IMR-90 (cell line): ENCODE measurements at regions not wholly inside any gene's neighbourhood (a gene's known extent, or its start where the extent isn't known, plus 50 kb on each side); places are given as distances from the start of the nearest gene placed in this dataset.

Source experiments
- ATAC-seq: fragments of 200-7000 bp; cut with Tn5 transposase; 2 replicates; pipeline ENCODE4 v1.9.1; 2020; ENCODE audit warnings: low read depth, mild to moderate bottlenecking, moderate library complexity
- BruUV-seq: library from RNA; stranded (reverse); fragments of 400-500 nt; replicated peaks from 2 replicates; lab custom pipeline; 2021; lab: Mats Ljungman, UMichigan
- CTCF ChIA-PET: fragments of 300-600 bp; formaldehyde crosslinking; extraction: SDS; loops from one replicate; lab custom pipeline; 2021; ENCODE audit warnings: antibody characterized with exemption; lab: Yijun Ruan, JAX
- POLR2A ChIA-PET: fragments of 300-600 bp; sonication (Branson Sonifier 250); formaldehyde crosslinking; loops from one replicate; lab custom pipeline; 2022; ENCODE audit warnings: antibody characterized with exemption; ENCODE audit not compliant: unreplicated experiment; lab: Charles Lee
- DNase-seq: peaks from one replicate; pipeline ENCODE4 v3.0.0; 2013
- H2AFZ ChIP-seq: replicated peaks from 2 replicates; pipeline ENCODE3; 2013; ENCODE audit warnings: low read length, mild to moderate bottlenecking; ENCODE audit not compliant: poor library complexity
- H2AK5ac ChIP-seq: 2 replicates; pipeline ENCODE4 v1.6.1; 2013; ENCODE audit warnings: low read depth, low read length, inconsistent platforms
- H2AK9ac ChIP-seq: replicated peaks from 2 replicates; pipeline ENCODE3; 2013; ENCODE audit warnings: mild to moderate bottlenecking, low read depth, low read length, moderate library complexity; ENCODE audit not compliant: poor library complexity
- H2BK120ac ChIP-seq: 2 replicates; pipeline ENCODE4 v1.6.1; 2013; ENCODE audit warnings: low read depth, low read length, inconsistent platforms
- H2BK15ac ChIP-seq: 3 replicates; pipeline ENCODE4 v1.6.1; 2013; ENCODE audit warnings: low read depth, low read length, inconsistent platforms
- H2BK20ac ChIP-seq: 2 replicates; pipeline ENCODE4 v1.6.1; 2013; ENCODE audit warnings: low read depth, mild to moderate bottlenecking, inconsistent platforms, low read length, moderate library complexity
- H2BK5ac ChIP-seq: 2 replicates; pipeline ENCODE4 v1.6.1; 2013; ENCODE audit warnings: mild to moderate bottlenecking, low read depth, low read length, inconsistent platforms; ENCODE audit not compliant: poor library complexity, severe bottlenecking
- H3K14ac ChIP-seq: replicated peaks from 2 replicates; pipeline ENCODE4 v1.6.1; 2013; ENCODE audit warnings: low read depth, low read length, inconsistent platforms
- H3K18ac ChIP-seq: 2 replicates; pipeline ENCODE4 v1.6.1; 2013; ENCODE audit warnings: low read depth, low read length, control low read depth
- H3K23ac ChIP-seq: 2 replicates; pipeline ENCODE4 v1.6.1; 2013; ENCODE audit warnings: low read depth, low read length, inconsistent platforms
- H3K27ac ChIP-seq: 2 replicates; pipeline ENCODE4 v1.5.1; 2013; ENCODE audit warnings: mild to moderate bottlenecking, control low read depth, low read length; ENCODE audit not compliant: insufficient read depth
- H3K27me3 ChIP-seq: 2 replicates; pipeline ENCODE4 v1.6.1; 2013; ENCODE audit warnings: low read length; ENCODE audit not compliant: control insufficient read depth, insufficient read depth
- H3K36me3 ChIP-seq: 2 replicates; pipeline ENCODE4 v1.6.1; 2013; ENCODE audit warnings: low read length, mixed read lengths; ENCODE audit not compliant: control insufficient read depth, insufficient read depth
- H3K4ac ChIP-seq: 2 replicates; pipeline ENCODE4 v1.6.1; 2013; ENCODE audit warnings: low read depth, low read length, inconsistent platforms
- H3K4me1 ChIP-seq: 2 replicates; pipeline ENCODE4 v1.6.1; 2013; ENCODE audit warnings: low read length, mixed read lengths; ENCODE audit not compliant: control insufficient read depth, insufficient read depth
- H3K4me2 ChIP-seq: 2 replicates; pipeline ENCODE4 v1.6.1; 2013; ENCODE audit warnings: low read depth, mild to moderate bottlenecking, control low read depth, low read length, moderate library complexity
- H3K4me3 ChIP-seq: 2 replicates; pipeline ENCODE4 v1.5.1; 2013; ENCODE audit warnings: low read depth, mild to moderate bottlenecking, control low read depth, low read length, moderate library complexity; ENCODE audit not compliant: insufficient read depth
- H3K56ac ChIP-seq: 2 replicates; pipeline ENCODE4 v1.6.1; 2013; ENCODE audit warnings: low read length, inconsistent platforms; ENCODE audit not compliant: insufficient read depth; ENCODE audit errors: extremely low read depth
- H3K79me1 ChIP-seq, 2 experiments: 2 replicates each; pipeline ENCODE4 v1.6.1; 2013; ENCODE audit warnings: low read length in 2 of 2, inconsistent platforms in 1 of 2, low read depth in 1 of 2
- H3K9ac ChIP-seq: 2 replicates; pipeline ENCODE4 v1.6.1; 2013; ENCODE audit warnings: low read depth, low read length, control low read depth
- H3K9me1 ChIP-seq: 2 replicates; pipeline ENCODE4 v1.6.1; 2013; ENCODE audit warnings: low read length, inconsistent platforms; ENCODE audit not compliant: insufficient read depth
- H3K9me3 ChIP-seq: 2 replicates; pipeline ENCODE4 v1.6.1; 2013; ENCODE audit warnings: low read length; ENCODE audit not compliant: control insufficient read depth, insufficient read depth
- H4K20me1 ChIP-seq: 2 replicates; pipeline ENCODE4 v1.6.1; 2013; ENCODE audit warnings: low read length, inconsistent platforms; ENCODE audit not compliant: insufficient read depth
- H4K5ac ChIP-seq: 2 replicates; pipeline ENCODE4 v1.6.1; 2013; ENCODE audit warnings: mild to moderate bottlenecking, low read depth, low read length, control low read depth
- H4K8ac ChIP-seq, 2 experiments: 2 replicates each; pipeline ENCODE4 v1.6.1; 2013; ENCODE audit warnings: low read depth in 2 of 2, low read length in 2 of 2, control low read depth in 1 of 2, inconsistent platforms in 1 of 2
- H4K91ac ChIP-seq: 2 replicates; pipeline ENCODE4 v1.6.1; 2013; ENCODE audit warnings: low read depth, low read length, inconsistent platforms; ENCODE audit not compliant: insufficient read depth
- BHLHE40 ChIP-seq: fragments of 150-350 bp; IDR thresholded peaks from 2 replicates; pipeline ENCODE4 v1.6.1; 2016; ENCODE audit warnings: mild to moderate bottlenecking, low read depth, low read length
- CEBPB ChIP-seq: IDR thresholded peaks from 2 replicates; pipeline ENCODE4 v1.6.1; 2012; ENCODE audit warnings: low read depth, low read length, improper control_type of control experiment
- CHD1 ChIP-seq: IDR thresholded peaks from 2 replicates; pipeline ENCODE4 v1.6.1; 2012; ENCODE audit warnings: low read depth, low read length, improper control_type of control experiment
- FOS ChIP-seq: fragments of 150-350 bp; IDR thresholded peaks from 2 replicates; pipeline ENCODE4 v1.6.1; 2016; ENCODE audit warnings: low read depth, low read length
- MXI1 ChIP-seq: IDR thresholded peaks from 2 replicates; pipeline ENCODE4 v1.6.1; 2012; ENCODE audit warnings: low read depth, mild to moderate bottlenecking, low read length, moderate library complexity, borderline replicate concordance
- NFE2L2 ChIP-seq: fragments of 150-350 bp; IDR thresholded peaks from 2 replicates; pipeline ENCODE4 v1.6.1; 2016; ENCODE audit warnings: low read depth, mild to moderate bottlenecking, low read length
- POLR2A ChIP-seq: IDR thresholded peaks from 2 replicates; pipeline ENCODE4 v1.6.1; 2012; ENCODE audit warnings: mild to moderate bottlenecking, low read depth, low read length
- RAD21 ChIP-seq: IDR thresholded peaks from 2 replicates; pipeline ENCODE4 v1.6.1; 2012; ENCODE audit warnings: low read length, improper control_type of control experiment
- RCOR1 ChIP-seq: IDR thresholded peaks from 2 replicates; pipeline ENCODE4 v1.6.1; 2012; ENCODE audit warnings: mild to moderate bottlenecking, low read length, improper control_type of control experiment; ENCODE audit not compliant: insufficient replicate concordance
- SMC3 ChIP-seq: fragments of 150-350 bp; IDR thresholded peaks from 2 replicates; pipeline ENCODE4 v1.6.1; 2016; ENCODE audit warnings: low read depth, mild to moderate bottlenecking, antibody characterized with exemption, low read length, moderate library complexity
- WGBS, 2 experiments: methylation state at CpG; one replicate each; pipeline versions ENCODE4 v1.1.5 to v1.1.7; 2013; ENCODE audit warnings: missing lambda C conversion rate in 2 of 2; ENCODE audit not compliant: insufficient read length in 1 of 2; ENCODE audit errors: extremely low coverage in 2 of 2; 5-methylcytosine and 5-hydroxymethylcytosine counted together
- dilution Hi-C: fragments of 300-500 bp; cut with HindIII; formaldehyde crosslinking; loops from one replicate; pipeline ENCODE4 v1.14.3; 2018; ENCODE audit warnings: low sequenced_read_pairs; ENCODE audit not compliant: unreplicated experiment
- in situ Hi-C: fragments of 300-500 bp; cut with MboI; formaldehyde crosslinking; loops from 3 replicates; pipeline ENCODE4 v1.14.3; 2019; ENCODE audit warnings: low sequenced_read_pairs, inconsistent platforms, mixed read lengths
- intact Hi-C: fragments of 100-400 bp; cut with micrococcal nuclease; formaldehyde crosslinking; loops from 2 replicates; pipeline ENCODE4 v1.10.0; 2022
- TF ChIP-seq, protein P1 (sequence below): conservative IDR thresholded peaks from 2 replicates; pipeline ENCODE4 v1.5.1; 2012; ENCODE audit warnings: mild to moderate bottlenecking, low read depth, low read length, improper control_type of control experiment
- TF ChIP-seq, protein P2 (sequence below): fragments of 150-350 bp; IDR thresholded peaks from 2 replicates; pipeline ENCODE4 v1.6.1; 2017; ENCODE audit warnings: mild to moderate bottlenecking, antibody characterized with exemption, low read length, low read depth

DNA sequence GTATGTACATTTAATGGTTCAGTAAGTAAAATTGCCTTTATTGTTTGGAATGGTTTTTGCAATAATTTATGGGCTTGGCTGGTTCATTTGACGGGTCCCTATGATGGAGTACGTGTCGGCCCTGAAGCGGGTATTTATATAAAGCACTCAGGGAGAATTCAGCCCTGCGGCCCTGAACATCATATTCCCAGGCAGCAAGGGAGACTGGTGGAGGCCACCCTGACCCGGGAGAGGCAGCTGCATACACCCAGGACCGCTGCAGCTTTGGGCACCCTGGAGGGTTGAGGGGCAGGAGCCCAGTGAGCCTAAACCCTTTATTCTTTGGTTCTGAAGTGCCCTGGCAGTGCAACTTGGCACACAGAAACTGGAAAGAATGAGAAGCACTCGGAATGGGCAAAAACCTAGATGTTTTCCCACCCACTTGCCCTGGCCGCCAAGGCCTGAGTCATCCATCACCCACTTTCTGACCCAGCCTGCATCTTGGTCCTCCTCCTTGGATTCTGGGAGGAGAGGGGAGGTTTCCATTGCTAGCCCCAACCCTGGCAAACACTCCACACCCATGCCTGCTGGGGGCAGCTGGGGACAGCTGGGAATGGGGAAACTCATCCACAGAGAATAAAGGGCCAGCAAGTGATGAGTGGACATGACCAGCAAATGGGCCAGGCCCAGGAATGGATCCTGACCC is 162.2 kb upstream of the TNRC6C start:
- in situ Hi-C loops, result no loop called here

More for the DNA sequence above, 162.2 kb upstream of the TNRC6C start:
- TF ChIP-seq SMC3 (no peak), CEBPB (no peak), NFE2L2 (no peak), RAD21 (no peak), FOS (no peak), MXI1 (no peak), CHD1 (no peak), POLR2A (no peak), BHLHE40 (no peak), RCOR1 (no peak)
- TF ChIP-seq, protein P1, sequence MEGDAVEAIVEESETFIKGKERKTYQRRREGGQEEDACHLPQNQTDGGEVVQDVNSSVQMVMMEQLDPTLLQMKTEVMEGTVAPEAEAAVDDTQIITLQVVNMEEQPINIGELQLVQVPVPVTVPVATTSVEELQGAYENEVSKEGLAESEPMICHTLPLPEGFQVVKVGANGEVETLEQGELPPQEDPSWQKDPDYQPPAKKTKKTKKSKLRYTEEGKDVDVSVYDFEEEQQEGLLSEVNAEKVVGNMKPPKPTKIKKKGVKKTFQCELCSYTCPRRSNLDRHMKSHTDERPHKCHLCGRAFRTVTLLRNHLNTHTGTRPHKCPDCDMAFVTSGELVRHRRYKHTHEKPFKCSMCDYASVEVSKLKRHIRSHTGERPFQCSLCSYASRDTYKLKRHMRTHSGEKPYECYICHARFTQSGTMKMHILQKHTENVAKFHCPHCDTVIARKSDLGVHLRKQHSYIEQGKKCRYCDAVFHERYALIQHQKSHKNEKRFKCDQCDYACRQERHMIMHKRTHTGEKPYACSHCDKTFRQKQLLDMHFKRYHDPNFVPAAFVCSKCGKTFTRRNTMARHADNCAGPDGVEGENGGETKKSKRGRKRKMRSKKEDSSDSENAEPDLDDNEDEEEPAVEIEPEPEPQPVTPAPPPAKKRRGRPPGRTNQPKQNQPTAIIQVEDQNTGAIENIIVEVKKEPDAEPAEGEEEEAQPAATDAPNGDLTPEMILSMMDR, result no peak
- TF ChIP-seq, protein P2, sequence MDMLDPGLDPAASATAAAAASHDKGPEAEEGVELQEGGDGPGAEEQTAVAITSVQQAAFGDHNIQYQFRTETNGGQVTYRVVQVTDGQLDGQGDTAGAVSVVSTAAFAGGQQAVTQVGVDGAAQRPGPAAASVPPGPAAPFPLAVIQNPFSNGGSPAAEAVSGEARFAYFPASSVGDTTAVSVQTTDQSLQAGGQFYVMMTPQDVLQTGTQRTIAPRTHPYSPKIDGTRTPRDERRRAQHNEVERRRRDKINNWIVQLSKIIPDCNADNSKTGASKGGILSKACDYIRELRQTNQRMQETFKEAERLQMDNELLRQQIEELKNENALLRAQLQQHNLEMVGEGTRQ, result no peak
- no peak overlapping the region for H2BK5ac ChIP-seq
- no peak overlapping the region for H3K23ac ChIP-seq
- no CpG with 5 or more reads among the region's 9 CpGs for WGBS, 2 experiments
- intact Hi-C loops (no loop called here), dilution Hi-C loops (no loop called here)
- DNase-seq (no peak), ATAC-seq (no peak; the same call in 1 of the 2 replicates)
- H3K4ac ChIP-seq, result no peak overlapping the region
- no peak overlapping the region for H2BK20ac ChIP-seq
- H3K27me3 ChIP-seq, result peaks cover 46% of the 10 kb centered on the region
- H3K27ac ChIP-seq, result no peak overlapping the region
- no peak overlapping the region for H2AK5ac ChIP-seq
- no peaks in the 10 kb centered on the region for H3K4me1 ChIP-seq
- no peak overlapping the region for H3K56ac ChIP-seq
- no peak overlapping the region for H2AK9ac ChIP-seq
- H3K9me3 ChIP-seq, result no peaks in the 10 kb centered on the region
- H4K8ac ChIP-seq, result no peak overlapping the region
- no peak overlapping the region for H2AFZ ChIP-seq
- no peaks in the 10 kb centered on the region for H3K79me1 ChIP-seq
- no peak overlapping the region for H4K5ac ChIP-seq
- H2BK120ac ChIP-seq, result no peak overlapping the region
- no peak overlapping the region for H3K14ac ChIP-seq
- CTCF ChIA-PET, result no interaction called here
- no peaks in the 10 kb centered on the region for H4K20me1 ChIP-seq
- H2BK15ac ChIP-seq, result no peak overlapping the region
- no peaks in the 10 kb centered on the region for H3K9me1 ChIP-seq
- no peak overlapping the region for H3K18ac ChIP-seq
- no TSS peak for BruUV-seq
- H4K91ac ChIP-seq, result no peak overlapping the region
- no peak overlapping the region for H3K4me2 ChIP-seq
- H3K9ac ChIP-seq, result no peak overlapping the region
- H3K36me3 ChIP-seq, result no peaks in the 10 kb centered on the region
- POLR2A ChIA-PET, result no interaction called here
- H3K4me3 ChIP-seq, result no peak overlapping the region
